Osteoblast (primary cell): ENCODE measurements at regions not wholly inside any gene's neighbourhood (a gene's known extent, or its start where the extent isn't known, plus 50 kb on each side); places are given as distances from the start of the nearest gene placed in this dataset.
A peak's percentile ranks its signal among the peaks of the same experiment; 100 is the strongest.
"Not testable (repeated sequence)": the region's sequence is repeated elsewhere in the genome, so short reads cannot be mapped to it uniquely, and the experiment has no call there.

Experiments
- DNase-seq: peaks from one replicate; pipeline ENCODE4 v3.0.0; 2011; ENCODE audit warnings: low spot score, mixed read lengths; ENCODE audit not compliant: insufficient read length; ENCODE audit errors: missing footprints
- H2AFZ ChIP-seq: 2 replicates; pipeline ENCODE4 v1.6.0; 2011; ENCODE audit warnings: mild to moderate bottlenecking, low read length
- H3K27ac ChIP-seq: 2 replicates; pipeline ENCODE4 v1.5.1; 2011; ENCODE audit warnings: mild to moderate bottlenecking, low read depth, low read length, moderate library complexity
- H3K27me3 ChIP-seq: 2 replicates; pipeline ENCODE4 v1.6.0; 2012; ENCODE audit warnings: mild to moderate bottlenecking, control low read depth, inconsistent platforms, low read length, moderate library complexity; ENCODE audit not compliant: insufficient read depth
- H3K36me3 ChIP-seq: 2 replicates; pipeline ENCODE4 v1.5.1; 2011; ENCODE audit warnings: mild to moderate bottlenecking, low read length, control low read depth, moderate library complexity; ENCODE audit not compliant: insufficient read depth
- H3K4me1 ChIP-seq: 2 replicates; pipeline ENCODE4 v1.5.1; 2011; ENCODE audit warnings: mild to moderate bottlenecking, low read length, control low read depth, moderate library complexity; ENCODE audit not compliant: insufficient read depth
- H3K4me2 ChIP-seq: 2 replicates; pipeline ENCODE4 v1.6.0; 2011; ENCODE audit warnings: mild to moderate bottlenecking, low read length; ENCODE audit not compliant: insufficient read depth
- H3K4me3 ChIP-seq: fragments of 200-600 bp; sonication (generic); 3 replicates; pipeline ENCODE4 v1.5.1; 2012; ENCODE audit warnings: mild to moderate bottlenecking, low read length, inconsistent platforms; ENCODE audit not compliant: insufficient read depth
- H3K79me2 ChIP-seq: 2 replicates; pipeline ENCODE4 v1.6.0; 2012; ENCODE audit warnings: mild to moderate bottlenecking, low read length, control low read depth, inconsistent platforms; ENCODE audit not compliant: insufficient read depth
- H3K9me3 ChIP-seq: 2 replicates; pipeline ENCODE4 v1.5.1; 2011; ENCODE audit warnings: low read depth, low read length, control low read depth
- H4K20me1 ChIP-seq: 2 replicates; pipeline ENCODE4 v1.6.0; 2012; ENCODE audit warnings: mild to moderate bottlenecking, low read length, control low read depth; ENCODE audit not compliant: insufficient read depth
- TF ChIP-seq, protein P1 (sequence below): IDR thresholded peaks from 2 replicates; pipeline ENCODE4 v1.5.1; 2011; ENCODE audit warnings: mild to moderate bottlenecking, low read depth, low read length, moderate library complexity; ENCODE audit errors: extremely low read depth

DNA sequence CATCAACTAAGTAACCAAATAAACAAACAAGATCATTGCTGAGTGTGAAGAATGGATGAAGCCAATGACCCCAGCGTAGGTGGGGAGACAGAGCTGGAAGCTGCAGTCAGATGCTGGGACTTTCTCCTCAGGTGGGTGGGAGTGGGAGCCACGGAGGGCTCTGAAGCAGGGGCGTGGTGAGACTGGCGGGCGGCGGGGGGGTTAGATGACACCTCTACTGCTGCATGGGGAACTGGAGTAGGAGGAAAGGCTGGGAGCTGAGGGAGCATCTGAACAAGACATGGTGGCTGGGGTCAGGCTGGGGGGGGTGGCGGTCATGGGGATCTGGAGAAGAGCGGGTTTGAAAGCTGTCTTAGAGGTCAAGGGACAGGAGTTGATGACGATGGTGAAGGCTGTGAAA lies 193.8 kb downstream of the C9orf50 start:
- DNase-seq = no peak
- no peak overlapping the region for H3K27ac ChIP-seq
- no peak overlapping the region for H3K4me3 ChIP-seq
- TF ChIP-seq, protein P1, sequence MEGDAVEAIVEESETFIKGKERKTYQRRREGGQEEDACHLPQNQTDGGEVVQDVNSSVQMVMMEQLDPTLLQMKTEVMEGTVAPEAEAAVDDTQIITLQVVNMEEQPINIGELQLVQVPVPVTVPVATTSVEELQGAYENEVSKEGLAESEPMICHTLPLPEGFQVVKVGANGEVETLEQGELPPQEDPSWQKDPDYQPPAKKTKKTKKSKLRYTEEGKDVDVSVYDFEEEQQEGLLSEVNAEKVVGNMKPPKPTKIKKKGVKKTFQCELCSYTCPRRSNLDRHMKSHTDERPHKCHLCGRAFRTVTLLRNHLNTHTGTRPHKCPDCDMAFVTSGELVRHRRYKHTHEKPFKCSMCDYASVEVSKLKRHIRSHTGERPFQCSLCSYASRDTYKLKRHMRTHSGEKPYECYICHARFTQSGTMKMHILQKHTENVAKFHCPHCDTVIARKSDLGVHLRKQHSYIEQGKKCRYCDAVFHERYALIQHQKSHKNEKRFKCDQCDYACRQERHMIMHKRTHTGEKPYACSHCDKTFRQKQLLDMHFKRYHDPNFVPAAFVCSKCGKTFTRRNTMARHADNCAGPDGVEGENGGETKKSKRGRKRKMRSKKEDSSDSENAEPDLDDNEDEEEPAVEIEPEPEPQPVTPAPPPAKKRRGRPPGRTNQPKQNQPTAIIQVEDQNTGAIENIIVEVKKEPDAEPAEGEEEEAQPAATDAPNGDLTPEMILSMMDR = no peak
- H3K27me3 ChIP-seq = no peaks in the 10 kb centered on the region
- no peaks in the 10 kb centered on the region for H4K20me1 ChIP-seq
- H2AFZ ChIP-seq = no peak overlapping the region
- no peak overlapping the region for H3K4me2 ChIP-seq
- H3K4me1 ChIP-seq = no peaks in the 10 kb centered on the region
- H3K36me3 ChIP-seq = no peaks in the 10 kb centered on the region
- no peaks in the 10 kb centered on the region for H3K79me2 ChIP-seq
- H3K9me3 ChIP-seq = no peaks in the 10 kb centered on the region

DNA sequence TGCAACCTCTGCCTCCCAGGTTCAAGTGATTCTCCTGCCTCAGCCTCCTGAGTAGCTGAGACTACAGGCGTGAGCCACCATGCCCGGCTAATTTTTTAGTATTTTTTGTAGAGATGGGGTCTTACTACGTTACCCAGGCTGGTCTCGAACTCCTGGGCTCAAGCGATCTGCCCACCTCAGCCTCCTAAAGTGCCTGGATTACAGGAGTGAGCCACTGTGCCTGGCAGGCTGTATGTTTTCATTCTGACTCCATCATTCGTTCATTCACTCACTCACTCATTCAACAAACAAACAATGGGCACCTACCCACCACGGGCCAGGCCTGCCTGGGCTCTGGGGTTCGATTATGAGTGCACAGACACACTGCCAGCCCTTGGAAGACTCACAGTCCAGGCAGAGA lies 197.1 kb downstream of the C9orf50 start:
- not testable (repeated sequence) for DNase-seq, H4K20me1 ChIP-seq, H3K27me3 ChIP-seq, H3K36me3 ChIP-seq, H2AFZ ChIP-seq, H3K4me2 ChIP-seq, H3K79me2 ChIP-seq, H3K4me3 ChIP-seq, H3K9me3 ChIP-seq, H3K4me1 ChIP-seq, H3K27ac ChIP-seq

DNA sequence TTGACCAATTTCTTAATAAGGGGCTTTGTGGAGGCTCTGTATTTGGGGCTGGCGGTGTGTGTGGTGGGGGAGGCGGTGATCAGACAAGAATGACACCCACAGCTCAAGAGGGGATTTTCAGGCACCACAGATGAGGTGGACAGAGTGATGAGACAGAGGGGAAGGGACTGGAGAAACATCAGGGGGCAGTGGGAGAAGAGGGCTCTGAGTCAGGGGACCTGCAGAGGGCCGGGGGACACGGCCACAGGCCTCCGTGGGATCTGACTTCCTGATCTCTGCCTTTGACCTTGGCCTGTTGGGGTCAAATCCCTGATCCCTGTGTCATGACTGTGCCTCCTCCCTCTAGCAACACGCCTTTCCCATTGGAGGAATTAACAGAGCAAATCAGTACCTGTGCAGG lies 197.7 kb downstream of the C9orf50 start:
- H3K4me3 ChIP-seq = no peak overlapping the region
- H2AFZ ChIP-seq = no peak overlapping the region
- no peak overlapping the region for H3K27ac ChIP-seq
- no peak overlapping the region for H3K4me2 ChIP-seq
- TF ChIP-seq, protein P1 = no peak
- H4K20me1 ChIP-seq = no peaks in the 10 kb centered on the region
- no peaks in the 10 kb centered on the region for H3K4me1 ChIP-seq
- no peak for DNase-seq
- no peaks in the 10 kb centered on the region for H3K27me3 ChIP-seq
- no peaks in the 10 kb centered on the region for H3K9me3 ChIP-seq
- H3K79me2 ChIP-seq = no peaks in the 10 kb centered on the region
- no peaks in the 10 kb centered on the region for H3K36me3 ChIP-seq

DNA sequence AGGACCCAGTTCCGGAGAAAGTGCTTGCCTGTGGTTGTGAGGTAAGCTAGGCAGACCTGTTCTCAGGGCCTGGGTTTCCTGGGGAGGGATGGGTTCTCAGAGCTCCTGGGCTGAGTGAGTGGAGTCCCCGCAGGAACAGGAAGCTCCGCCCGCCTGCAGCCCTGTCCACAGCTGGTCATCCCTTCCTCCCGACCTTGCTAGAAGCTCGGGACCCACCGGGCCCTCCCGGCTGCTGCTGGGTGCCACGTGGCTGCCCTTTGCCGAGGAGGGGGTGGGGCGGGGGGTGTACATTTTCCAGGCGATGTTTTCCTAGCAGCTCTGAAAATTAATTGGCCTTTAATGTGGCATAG lies 198.1 kb downstream of the C9orf50 start:
- no peaks in the 10 kb centered on the region for H3K4me1 ChIP-seq
- DNase-seq = no peak
- no peaks in the 10 kb centered on the region for H4K20me1 ChIP-seq
- H3K9me3 ChIP-seq = no peaks in the 10 kb centered on the region
- H2AFZ ChIP-seq = peak overlapping the region; percentile 62
- no peaks in the 10 kb centered on the region for H3K79me2 ChIP-seq
- no peak overlapping the region for H3K27ac ChIP-seq
- no peak overlapping the region for H3K4me2 ChIP-seq
- H3K36me3 ChIP-seq = no peaks in the 10 kb centered on the region
- no peak overlapping the region for H3K4me3 ChIP-seq
- H3K27me3 ChIP-seq = no peaks in the 10 kb centered on the region
- TF ChIP-seq, protein P1 = no peak
